RCC 7860 (cell line): ENCODE measurements at regions not wholly inside any gene's neighbourhood (a gene's known extent, or its start where the extent isn't known, plus 50 kb on each side); places are given as distances from the start of the nearest gene placed in this dataset.
"Not testable (repeated sequence)": the region's sequence is repeated elsewhere in the genome, so short reads cannot be mapped to it uniquely, and the experiment has no call there.

Source experiments
- DNase-seq: peaks from one replicate; pipeline ENCODE4 v3.0.0-alpha.2; 2015; ENCODE audit warnings: low spot score
- FAIRE-seq: peaks from 2 replicates; lab custom pipeline; 2012; peaks lifted over from hg19 to GRCh38; lab: Jason Lieb, UNC

GRCh38 chr6:170067923-170068360, 222.9 kb downstream of the DLL1 start:
- DNase-seq (no peak), FAIRE-seq (no peak)

GRCh38 chr6:170067181-170067641, 223.7 kb downstream of the DLL1 start:
- DNase-seq: no peak
- FAIRE-seq: no peak

- FAIRE-seq (no peak), DNase-seq (no peak)
Measured at GRCh38 chr6:170066679-170067078, 224.2 kb downstream of the DLL1 start.

DNA sequence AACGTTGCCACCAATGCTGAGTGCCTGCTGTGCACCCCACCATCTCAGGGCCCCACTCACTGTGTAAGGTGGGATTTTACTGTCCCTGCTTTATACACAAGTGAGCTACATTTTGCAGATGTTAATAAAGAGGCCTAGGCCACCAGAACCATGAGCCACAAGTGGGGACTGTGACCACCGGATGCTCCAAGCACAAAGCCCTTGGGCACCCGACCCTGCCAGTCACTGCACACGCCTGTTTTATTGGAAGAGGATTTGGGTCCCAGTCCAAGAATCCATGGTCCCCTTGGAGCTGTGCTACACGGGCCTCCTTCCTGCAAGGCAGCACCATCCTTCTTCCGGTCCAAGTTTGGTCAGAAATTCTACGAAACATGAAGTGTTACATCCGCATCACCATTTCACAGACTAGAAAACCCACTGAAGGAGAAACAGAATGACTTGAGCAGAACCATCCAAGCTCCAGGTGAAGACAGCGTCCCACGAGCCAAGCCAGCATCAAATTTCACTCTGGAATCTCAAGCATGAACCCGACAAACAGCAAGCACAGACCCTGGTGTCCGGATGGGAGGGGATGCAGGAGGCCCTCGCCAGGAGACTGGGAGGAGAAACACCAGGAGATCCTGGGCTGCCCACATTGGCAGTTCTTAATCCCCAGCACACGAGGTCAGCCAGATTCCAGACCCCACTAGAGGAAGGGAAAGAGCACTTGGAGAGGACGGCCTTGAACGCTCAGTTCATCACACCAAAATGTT, 226.9 kb downstream of the DLL1 start:
- no peak for DNase-seq
- FAIRE-seq: no peak

- no peak for DNase-seq
- FAIRE-seq: no peak
Measured at GRCh38 chr6:170063431-170063830, 227.4 kb downstream of the DLL1 start.

DNA sequence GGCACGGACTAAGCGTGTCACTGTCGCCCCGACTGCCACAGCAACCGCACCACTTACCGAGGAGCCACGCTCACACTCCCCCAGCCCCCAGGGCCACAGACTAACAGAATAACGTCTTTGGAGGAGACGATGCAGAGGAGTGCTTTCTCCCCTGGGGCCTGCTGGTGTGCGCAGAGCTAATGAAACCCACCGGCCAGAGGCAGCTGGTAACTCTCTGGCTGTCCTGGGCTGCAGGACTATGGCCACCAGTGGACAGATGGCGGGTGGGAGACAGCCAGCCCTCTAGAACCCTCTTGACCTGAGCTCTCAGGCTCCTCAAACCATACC, 228.0 kb downstream of the DLL1 start:
- FAIRE-seq: no peak
- no peak for DNase-seq

GRCh38 chr6:170062209-170062914, 228.5 kb downstream of the DLL1 start:
- no peak for FAIRE-seq
- DNase-seq: no peak

GRCh38 chr6:170058878-170059485, 231.9 kb downstream of the DLL1 start:
- DNase-seq (no peak), FAIRE-seq (no peak)

GRCh38 chr6:170057961-170058877, 232.7 kb downstream of the DLL1 start:
- no peak for FAIRE-seq

DNA sequence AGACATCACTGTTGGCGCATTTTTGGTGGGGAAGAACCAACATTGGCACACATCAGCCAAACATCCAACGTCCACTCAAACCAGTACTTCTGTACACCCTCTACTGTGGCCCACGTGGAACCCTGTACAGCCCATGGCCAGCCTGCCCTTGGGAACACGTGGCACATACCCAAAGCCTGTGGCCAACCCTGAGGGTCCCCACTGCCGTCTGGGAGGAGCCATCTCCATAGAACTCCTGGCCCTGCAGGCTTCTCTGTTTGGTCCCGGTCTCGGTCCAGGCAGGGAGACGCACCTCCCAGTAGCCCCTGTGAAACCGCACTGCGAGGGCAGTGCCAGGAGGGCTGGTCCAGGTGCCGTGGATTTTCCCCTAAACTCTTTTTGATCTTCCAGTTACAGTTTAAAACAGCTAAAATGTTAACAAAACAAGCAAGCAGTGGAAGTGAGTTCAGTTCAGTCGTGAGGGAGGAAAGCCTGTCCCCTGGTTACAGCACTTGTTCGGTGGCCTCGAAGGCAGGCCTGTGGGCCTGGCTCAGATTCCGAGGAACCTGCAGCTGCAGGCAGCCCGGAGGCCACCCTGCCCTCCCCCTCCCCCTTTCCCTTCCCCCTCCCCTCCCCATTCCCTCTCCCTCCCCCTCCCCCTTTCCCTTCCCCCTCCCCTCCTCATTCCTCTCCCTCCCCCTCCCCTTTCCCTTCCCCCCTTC, 233.7 kb downstream of the DLL1 start:
- FAIRE-seq: no peak

More at GRCh38 chr6:170057961-170058877, 232.7 kb downstream of the DLL1 start:
- no peak for DNase-seq

GRCh38 chr6:170056278-170056711, 234.6 kb downstream of the DLL1 start:
- no peak for FAIRE-seq
- no peak for DNase-seq

More for the DNA sequence above, 233.7 kb downstream of the DLL1 start:
- DNase-seq: no peak

DNA sequence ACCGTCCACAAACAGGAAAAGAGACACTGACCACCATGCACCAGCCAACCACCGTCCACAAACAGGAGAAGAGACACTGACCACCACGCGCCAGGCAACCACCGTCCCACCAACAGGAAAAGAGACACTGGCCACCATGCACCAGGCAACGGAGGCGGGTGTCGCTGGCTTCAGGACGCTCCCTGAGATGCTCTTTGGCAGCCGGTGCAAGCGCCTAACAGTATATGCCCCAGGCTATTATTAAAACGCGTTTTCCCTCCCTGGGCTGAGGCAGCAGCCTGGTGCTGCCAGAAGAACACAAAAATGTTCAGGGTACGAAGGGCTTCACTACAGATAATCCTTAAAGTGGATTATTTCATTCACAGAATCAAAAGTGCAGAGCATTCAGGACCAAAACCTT, 235.1 kb downstream of the DLL1 start:
- not testable (repeated sequence) for DNase-seq, FAIRE-seq

GRCh38 chr6:170053966-170054661, 236.8 kb downstream of the DLL1 start:
- DNase-seq (no peak), FAIRE-seq (no peak)

GRCh38 chr6:170052991-170053821, 237.7 kb downstream of the DLL1 start:
- no peak for FAIRE-seq
- no peak for DNase-seq

DNA sequence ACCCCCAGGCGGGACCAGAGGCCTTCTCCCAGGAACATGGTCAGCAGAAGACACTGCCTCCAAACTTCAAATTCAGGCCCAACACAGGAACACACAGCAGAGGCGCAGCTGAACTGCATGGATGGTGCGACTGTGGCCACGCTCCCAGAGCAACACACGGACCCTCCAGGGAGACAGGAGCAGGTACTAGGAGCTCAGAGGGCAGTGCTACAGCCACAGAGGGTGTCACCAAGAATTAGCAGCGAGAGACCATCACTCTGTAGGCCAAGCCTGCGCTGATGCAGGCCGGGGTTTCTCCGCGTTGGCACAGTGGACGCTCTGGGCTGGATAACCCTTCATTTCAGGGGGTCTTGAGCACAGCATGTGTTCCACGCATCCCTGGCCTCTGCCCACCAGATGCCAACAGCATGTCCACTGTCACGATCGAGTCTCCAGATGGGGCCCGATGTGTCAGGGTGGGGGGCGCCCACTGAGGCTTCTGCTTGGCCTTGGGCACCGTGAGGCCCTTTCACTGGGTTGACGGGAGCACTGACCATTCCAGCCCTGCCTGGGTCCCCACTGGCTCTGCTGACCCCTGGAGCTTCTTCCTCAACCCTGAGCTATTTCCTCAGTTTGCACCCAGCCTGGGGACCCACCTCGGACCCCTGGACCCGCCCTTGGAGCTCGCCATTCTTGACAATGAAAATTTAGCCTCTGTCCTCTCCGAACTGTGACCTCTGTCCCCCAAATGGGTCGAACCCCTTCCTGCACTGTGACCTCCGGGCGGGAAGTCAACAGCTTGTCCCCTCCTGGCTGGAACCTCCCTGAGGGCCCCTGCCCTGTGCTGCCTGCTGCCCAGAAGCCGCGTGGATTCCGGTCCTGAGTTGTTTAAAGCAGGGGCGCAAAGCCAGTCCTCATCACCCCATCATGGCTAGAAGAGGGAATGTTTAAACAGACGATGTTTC, 239.4 kb downstream of the DLL1 start:
- no peak for DNase-seq
- FAIRE-seq: no peak

- no peak for DNase-seq
- FAIRE-seq: no peak
Measured at GRCh38 chr6:170050591-170051041, 240.3 kb downstream of the DLL1 start.
